AML-193 (cell line): ENCODE measurements at regions not wholly inside any gene's neighbourhood (a gene's known extent, or its start where the extent isn't known, plus 50 kb on each side); places are given as distances from the start of the nearest gene placed in this dataset.

Source experiments
- DNase-seq, 2 experiments: peaks; one replicate each; lab custom pipeline; 2025; lab: John Stamatoyannopoulos, UW

GRCh38 chr3:124540550-124541211 is 189.6 kb upstream of the UMPS start:
- no peak for DNase-seq

GRCh38 chr3:124542214-124542869 is 187.9 kb upstream of the UMPS start:
- no peak for DNase-seq

- DNase-seq = no peak
Measured at GRCh38 chr3:124545891-124546290, 184.4 kb upstream of the UMPS start.

GRCh38 chr3:124552224-124552623 is 178.0 kb upstream of the UMPS start:
- DNase-seq = no peak

- DNase-seq = no peak
Measured at GRCh38 chr3:124553178-124553577, 177.1 kb upstream of the UMPS start.

DNA sequence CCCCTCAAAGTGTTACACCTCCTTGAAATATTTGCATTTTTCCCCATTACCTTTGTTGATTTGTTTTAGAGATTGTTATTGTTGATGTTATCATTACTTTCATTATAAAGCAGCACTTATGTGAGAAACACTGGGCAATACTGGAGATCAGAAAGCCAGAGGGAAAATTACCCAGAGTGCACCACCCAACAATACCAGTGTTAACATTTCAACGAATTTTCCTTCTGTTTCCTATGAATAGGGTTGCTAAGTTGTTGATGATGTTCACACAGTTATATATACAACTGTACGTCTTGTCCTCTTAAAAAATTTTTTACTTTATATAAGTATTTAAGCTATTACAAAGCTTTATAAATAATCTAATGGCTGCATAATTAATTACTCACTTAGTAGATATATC is 173.6 kb upstream of the UMPS start:
- DNase-seq = no peak

DNA sequence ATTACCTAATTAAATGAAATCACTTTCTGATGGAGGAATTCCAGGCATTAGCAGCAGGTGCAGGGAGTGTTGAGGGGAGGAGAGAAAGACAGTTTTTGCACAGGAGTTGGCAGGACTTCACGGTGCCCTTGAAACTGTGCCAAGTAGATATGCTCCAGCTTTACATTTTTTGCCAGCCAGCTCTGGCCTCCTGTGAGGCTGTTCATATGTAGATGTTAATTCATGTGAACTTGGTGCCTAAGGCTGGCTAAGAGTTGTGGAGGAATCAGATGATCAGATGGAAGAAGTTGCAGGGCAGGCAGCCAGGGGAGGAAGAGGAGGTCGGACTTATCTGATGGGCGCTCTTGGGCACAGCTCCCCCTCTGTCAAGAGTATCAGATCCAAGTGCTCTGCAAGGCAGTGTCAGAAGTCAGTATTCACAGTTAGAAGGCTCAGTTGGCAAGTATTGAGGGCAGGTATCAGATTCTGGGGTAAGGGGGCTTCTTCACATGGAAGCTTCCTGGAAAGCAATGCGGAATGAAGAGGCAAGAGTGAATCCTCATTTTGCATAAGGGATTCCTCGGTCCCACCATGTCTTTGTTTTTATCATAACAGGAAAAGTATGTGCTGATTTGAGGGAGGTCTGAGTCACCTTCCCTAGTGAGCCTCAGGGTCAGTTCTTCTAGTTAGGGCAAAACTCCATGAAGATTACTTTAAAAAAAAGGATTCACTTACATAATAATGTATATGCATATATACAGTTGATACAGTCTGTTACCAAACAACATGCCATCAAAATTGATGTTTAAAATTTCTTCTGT is 172.6 kb upstream of the UMPS start:
- no peak for DNase-seq

DNA sequence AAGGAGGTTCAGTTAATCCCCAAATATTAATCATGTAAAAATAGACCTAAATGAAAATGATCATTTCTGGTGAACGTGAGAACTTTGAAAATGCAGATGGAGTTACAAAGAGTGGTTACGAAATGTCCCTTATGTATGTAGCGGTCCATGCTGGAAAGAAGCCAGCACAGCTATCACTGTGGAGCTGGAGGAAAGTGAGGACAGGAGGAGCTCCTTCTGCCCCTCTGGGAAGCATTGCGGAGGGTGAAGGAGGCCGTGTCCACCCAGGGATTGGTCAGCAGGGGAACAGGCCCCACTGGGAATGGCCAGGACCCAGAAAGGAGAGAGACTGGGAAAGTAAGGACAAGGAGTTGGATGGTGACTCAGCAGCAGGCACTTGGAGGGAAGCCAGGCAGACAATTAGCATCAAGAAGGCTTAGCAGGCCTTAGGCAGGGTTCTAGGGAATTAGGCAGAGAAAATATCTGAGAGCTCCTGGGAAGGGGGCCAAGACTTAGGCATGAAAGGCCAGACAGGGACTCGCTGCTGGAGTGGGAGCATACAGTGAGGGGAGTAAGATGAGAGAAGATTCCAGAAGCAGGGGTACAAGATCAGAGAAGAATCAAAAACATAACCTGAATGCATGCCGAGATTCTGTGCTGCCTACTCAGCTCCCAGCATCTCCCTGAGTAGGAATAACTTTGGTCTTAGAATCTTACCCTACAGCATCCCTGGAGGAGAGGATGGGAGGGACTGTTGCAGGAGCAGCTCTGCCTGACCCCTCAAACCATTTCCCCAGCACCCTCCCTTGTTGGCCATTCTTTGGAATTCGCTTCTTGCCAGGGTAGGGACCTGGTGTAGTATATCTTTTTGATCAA is 171.0 kb upstream of the UMPS start:
- DNase-seq = no peak

- DNase-seq = peak; percentile 52 to 58
Measured at GRCh38 chr3:124559846-124560574, 170.2 kb upstream of the UMPS start.

- DNase-seq = no peak
Measured at GRCh38 chr3:124560666-124561215, 169.5 kb upstream of the UMPS start.

DNA sequence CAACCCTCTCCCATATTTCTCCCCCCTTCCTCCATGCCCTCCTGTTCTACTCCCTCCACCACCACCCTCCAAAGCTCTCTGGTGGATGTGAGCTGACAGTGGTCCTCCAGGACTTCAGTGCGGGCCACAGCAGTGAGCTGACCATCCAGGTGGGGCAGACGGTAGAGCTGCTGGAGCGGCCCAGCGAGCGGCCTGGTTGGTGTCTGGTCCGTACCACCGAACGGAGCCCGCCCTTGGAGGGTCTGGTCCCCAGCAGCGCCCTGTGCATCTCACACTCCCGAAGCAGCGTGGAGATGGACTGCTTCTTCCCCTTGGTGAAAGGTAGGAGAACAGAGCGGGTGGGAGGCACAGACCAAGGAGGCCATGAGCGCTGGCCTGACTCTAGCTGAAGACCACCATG is 167.5 kb upstream of the UMPS start:
- DNase-seq = no peak

DNA sequence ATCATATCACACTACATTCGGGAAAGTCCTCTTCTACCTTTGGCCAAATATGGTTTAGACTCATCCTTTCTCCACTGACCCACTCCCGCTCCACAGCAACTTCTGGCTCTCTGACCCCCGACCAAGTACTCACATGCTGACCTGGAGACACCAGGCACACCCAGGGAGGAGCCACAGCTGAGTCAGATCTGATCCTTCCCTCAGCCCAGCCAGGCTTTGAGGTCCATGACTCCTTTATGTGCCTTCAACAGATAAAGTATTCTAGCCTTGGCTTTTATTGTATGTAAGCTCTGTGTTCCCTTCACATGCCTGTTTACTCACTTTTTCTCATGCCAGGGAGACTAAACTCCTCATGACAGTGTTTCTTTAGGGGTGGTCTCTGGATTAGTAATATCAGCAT is 166.9 kb upstream of the UMPS start:
- no peak for DNase-seq

DNA sequence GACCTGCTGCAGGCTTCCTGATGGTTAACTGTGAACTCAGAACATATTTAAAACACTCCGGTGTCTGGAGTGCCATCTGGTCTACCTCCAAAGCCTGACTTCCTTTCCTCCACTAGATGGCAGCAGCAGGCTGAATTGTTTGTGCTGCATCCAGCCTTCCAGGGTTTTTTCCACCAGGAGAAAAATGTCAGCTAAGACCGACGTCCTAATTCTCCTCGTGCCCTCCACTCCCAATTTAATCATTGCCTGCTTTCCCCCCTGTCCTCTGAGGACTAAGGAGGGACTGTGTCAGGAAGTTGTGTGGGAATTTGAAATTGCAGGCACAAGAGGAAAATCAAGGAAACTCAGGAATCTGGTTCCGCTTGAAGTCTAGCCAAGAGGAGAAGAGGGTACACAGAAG is 165.2 kb upstream of the UMPS start:
- peak; percentile 29 to 46 for DNase-seq

- DNase-seq = no peak
Measured at GRCh38 chr3:124565551-124565950, 164.7 kb upstream of the UMPS start.

GRCh38 chr3:124566701-124567100 is 163.6 kb upstream of the UMPS start:
- no peak for DNase-seq

DNA sequence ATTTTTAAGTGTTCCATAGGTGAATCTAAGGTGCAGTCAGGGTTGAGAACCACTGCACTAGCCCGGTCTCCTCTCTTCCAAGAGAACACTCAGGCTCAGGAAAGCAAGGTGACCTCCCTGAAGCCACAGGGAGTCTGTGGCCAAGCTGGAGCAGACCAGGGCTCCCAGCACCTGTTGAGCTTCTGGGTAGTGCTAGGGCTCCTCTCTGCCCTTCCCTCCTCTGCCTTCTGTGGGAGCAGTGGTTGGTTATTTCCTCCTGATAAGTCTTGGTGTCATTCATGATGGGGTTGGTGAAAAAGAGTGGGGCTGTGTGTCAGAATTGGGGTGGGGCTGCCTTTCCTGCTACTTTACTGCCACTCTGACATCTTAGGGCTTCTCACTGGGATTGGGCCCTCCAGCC is 163.1 kb upstream of the UMPS start:
- DNase-seq = no peak

DNA sequence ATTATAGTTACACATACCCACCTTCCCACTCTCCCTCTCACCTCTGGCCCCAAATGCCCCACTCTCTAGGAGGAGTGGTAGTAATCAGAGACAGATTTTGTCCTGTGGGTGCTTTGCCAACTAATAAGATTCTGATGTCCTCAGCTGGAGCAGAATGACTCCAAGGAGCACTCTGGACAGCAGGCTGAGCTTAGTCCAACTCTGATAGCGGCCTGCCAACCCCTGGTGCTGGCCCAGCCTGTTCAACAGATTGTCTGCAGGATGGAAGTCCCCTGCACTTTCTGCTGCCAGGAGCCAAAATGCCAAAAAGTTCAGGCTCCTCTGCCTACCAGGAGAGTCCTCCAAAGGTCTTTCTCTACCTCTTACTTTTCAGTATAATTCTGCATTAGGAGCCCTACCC is 160.5 kb upstream of the UMPS start:
- no peak for DNase-seq

GRCh38 chr3:124570232-124570631 is 160.0 kb upstream of the UMPS start:
- no peak for DNase-seq

- DNase-seq = no peak
Measured at GRCh38 chr3:124572851-124573405, 157.3 kb upstream of the UMPS start.

DNA sequence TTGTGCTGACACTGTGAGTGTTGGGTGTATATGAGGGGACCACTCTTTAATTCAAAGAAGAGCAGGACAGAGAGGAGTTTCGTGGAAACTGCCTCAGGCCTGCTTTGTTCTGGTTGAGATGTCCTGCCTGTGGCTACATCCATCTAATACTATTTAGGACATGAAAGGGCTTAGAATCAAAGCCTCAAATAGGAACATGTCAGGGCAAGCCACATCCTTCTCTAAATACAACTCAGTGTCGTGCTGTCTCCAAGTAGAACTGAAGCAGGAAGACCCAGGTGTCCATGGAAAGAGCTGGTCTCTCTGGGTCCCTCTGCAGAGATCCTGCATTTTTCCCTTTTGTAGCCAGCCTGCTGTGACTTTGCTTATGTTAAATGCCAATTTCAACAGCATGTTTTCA is 156.2 kb upstream of the UMPS start:
- no peak for DNase-seq
